Ascending aorta (tissue), 2 donors: ENCODE measurements at regions not wholly inside any gene's neighbourhood (a gene's known extent, or its start where the extent isn't known, plus 50 kb on each side); places are given as distances from the start of the nearest gene placed in this dataset.

Experiments
- DNase-seq, 2 donors: peaks; one replicate each; pipeline ENCODE4 v3.0.0-alpha.2; 2019; ENCODE audit warnings: low spot score in 2 of 2
- H3K27ac ChIP-seq, 2 donors: fragments of 200-600 bp; sonication (generic); one replicate each; pipeline ENCODE4 v1.5.1; 2016 to 2017; ENCODE audit warnings: mild to moderate bottlenecking in 1 of 2
- H3K27me3 ChIP-seq: fragments of 200-600 bp; sonication (generic); one replicate; pipeline ENCODE4 v1.5.1; 2017
- H3K36me3 ChIP-seq, 2 donors: fragments of 200-600 bp; sonication (generic); one replicate each; pipeline ENCODE4 v1.5.1; 2016
- H3K4me1 ChIP-seq, 2 donors: fragments of 200-600 bp; sonication (generic); one replicate each; pipeline ENCODE4 v1.5.1; 2016 to 2017; ENCODE audit warnings: mild to moderate bottlenecking in 1 of 2
- H3K4me3 ChIP-seq, 2 donors: fragments of 200-600 bp; sonication (generic); one replicate each; pipeline ENCODE4 v1.5.1; 2016 to 2017; ENCODE audit warnings: mild to moderate bottlenecking in 1 of 2
- H3K9me3 ChIP-seq, 2 donors: fragments of 200-600 bp; sonication (generic); one replicate each; pipeline ENCODE4 v1.5.1; 2016
- CTCF ChIP-seq, 3 experiments: fragments of 200-600 bp in 2 of 3; fragments of 450-650 bp in 1 of 3; sonication (generic) in 2 of 3; IDR thresholded peaks; one replicate each; pipeline ENCODE4 v1.5.1; 2016 to 2019; ENCODE audit warnings: antibody characterized with exemption in 3 of 3, mild to moderate bottlenecking in 1 of 3, moderate library complexity in 1 of 3
- intact Hi-C: fragments of 100-400 bp; cut with DNase I; formaldehyde crosslinking; loops from one replicate; pipeline ENCODE4 v1.15.1; 2023

GRCh38 chr4:148737061-148737770 is 295.0 kb upstream of the NR3C2 start:
- H3K36me3 ChIP-seq = no peaks in the 10 kb centered on the region
- H3K9me3 ChIP-seq = no peaks in the 10 kb centered on the region
- no peak overlapping the region for H3K4me3 ChIP-seq
- DNase-seq = no peak
- H3K27ac ChIP-seq = no peak overlapping the region
- no peaks in the 10 kb centered on the region for H3K27me3 ChIP-seq
- TF ChIP-seq CTCF (IDR thresholded peaks at IDR 0.05) = no peak
- intact Hi-C loops = no loop called here
- H3K4me1 ChIP-seq = no peaks in the 10 kb centered on the region

GRCh38 chr4:148735432-148736155 is 293.4 kb upstream of the NR3C2 start:
- Histone ChIP-seq H3K9me3 (no peaks in the 10 kb centered on the region), H3K36me3 (no peaks in the 10 kb centered on the region), H3K4me3 (no peak overlapping the region), H3K27ac (no peak overlapping the region), H3K4me1 (no peaks in the 10 kb centered on the region), H3K27me3 (no peaks in the 10 kb centered on the region)
- intact Hi-C loops = no loop called here
- DNase-seq = no peak
- TF ChIP-seq CTCF (IDR thresholded peaks at IDR 0.05) = no peak

- TF ChIP-seq CTCF (IDR thresholded peaks at IDR 0.05) = no peak
- no peaks in the 10 kb centered on the region for H3K27me3 ChIP-seq
- no peak overlapping the region for H3K27ac ChIP-seq
- H3K9me3 ChIP-seq = no peaks in the 10 kb centered on the region
- no peaks in the 10 kb centered on the region for H3K36me3 ChIP-seq
- intact Hi-C loops = no loop called here
- DNase-seq = no peak
- H3K4me3 ChIP-seq = no peak overlapping the region
- H3K4me1 ChIP-seq = no peaks in the 10 kb centered on the region
Measured at GRCh38 chr4:148730766-148731165, 288.6 kb upstream of the NR3C2 start.

GRCh38 chr4:148730082-148730640 is 287.9 kb upstream of the NR3C2 start:
- intact Hi-C loops = no loop called here
- TF ChIP-seq CTCF (IDR thresholded peaks at IDR 0.05) = no peak
- no peak overlapping the region for H3K27ac ChIP-seq

GRCh38 chr4:148717988-148718387 is 275.8 kb upstream of the NR3C2 start:
- Histone ChIP-seq H3K27me3 (no peaks in the 10 kb centered on the region), H3K4me3 (no peak overlapping the region), H3K27ac (no peak overlapping the region), H3K36me3 (no peaks in the 10 kb centered on the region), H3K9me3 (no peaks in the 10 kb centered on the region), H3K4me1 (no peaks in the 10 kb centered on the region)
- intact Hi-C loops = no loop called here
- DNase-seq = no peak
- no peak for TF ChIP-seq CTCF (IDR thresholded peaks at IDR 0.05)

More at GRCh38 chr4:148730082-148730640, 287.9 kb upstream of the NR3C2 start:
- H3K27me3 ChIP-seq = no peaks in the 10 kb centered on the region
- DNase-seq = no peak
- no peaks in the 10 kb centered on the region for H3K36me3 ChIP-seq
- no peaks in the 10 kb centered on the region for H3K4me1 ChIP-seq
- no peaks in the 10 kb centered on the region for H3K9me3 ChIP-seq
- H3K4me3 ChIP-seq = no peak overlapping the region
